ENCODE measurements at regions not wholly inside any gene's neighbourhood (a gene's known extent, or its start where the extent isn't known, plus 50 kb on each side); places are given as distances from the start of the nearest gene placed in this dataset.

- Histone ChIP-seq H4K20me1 (ENCODE audit: insufficient read depth, low read length) (no peaks in the 10 kb centered on the region), H3K9me3 (ENCODE audit: low read depth, low read length) (no peaks in the 10 kb centered on the region), H2AFZ (ENCODE audit: low read length) (no peak overlapping the region), H3K36me3 (ENCODE audit: insufficient read depth, low read length) (no peaks in the 10 kb centered on the region), H3K27ac (ENCODE audit: low read depth, low read length) (no peak overlapping the region), H3K4me3 (ENCODE audit: insufficient read depth, low read length) (no peak overlapping the region), H3K27me3 (ENCODE audit: insufficient read depth, low read length) (no peaks in the 10 kb centered on the region), H3K79me2 (ENCODE audit: insufficient read depth, low read length) (no peaks in the 10 kb centered on the region), H3K4me2 (ENCODE audit: insufficient read depth, low read length) (no peak overlapping the region), H3K4me1 (ENCODE audit: insufficient read depth, low read length) (no peaks in the 10 kb centered on the region)
- DNase-seq (ENCODE audit: insufficient read length, low spot score, missing footprints): no peak
- TF ChIP-seq CTCF (IDR thresholded peaks at IDR 0.05; ENCODE audit: extremely low read depth, low read depth, low read length): no peak
Observed at GRCh38 chr4:162706632-162707031, 460.1 kb downstream of the NAF1 start.

- Histone ChIP-seq H3K27ac (ENCODE audit: low read depth, low read length) (no peak overlapping the region), H3K36me3 (ENCODE audit: insufficient read depth, low read length) (no peaks in the 10 kb centered on the region), H3K4me3 (ENCODE audit: insufficient read depth, low read length) (no peak overlapping the region), H3K4me2 (ENCODE audit: insufficient read depth, low read length) (no peak overlapping the region), H2AFZ (ENCODE audit: low read length) (no peak overlapping the region), H3K27me3 (ENCODE audit: insufficient read depth, low read length) (no peaks in the 10 kb centered on the region), H3K9me3 (ENCODE audit: low read depth, low read length) (no peaks in the 10 kb centered on the region), H4K20me1 (ENCODE audit: insufficient read depth, low read length) (no peaks in the 10 kb centered on the region), H3K4me1 (ENCODE audit: insufficient read depth, low read length) (no peaks in the 10 kb centered on the region), H3K79me2 (ENCODE audit: insufficient read depth, low read length) (no peaks in the 10 kb centered on the region)
- no peak for DNase-seq (ENCODE audit: insufficient read length, low spot score, missing footprints)
- no peak for TF ChIP-seq CTCF (IDR thresholded peaks at IDR 0.05; ENCODE audit: extremely low read depth, low read depth, low read length)
Observed at GRCh38 chr4:162706051-162706450, 460.6 kb downstream of the NAF1 start.

- Histone ChIP-seq H3K9me3 (ENCODE audit: low read depth, low read length) (peaks cover 2% of the 10 kb centered on the region), H3K4me3 (ENCODE audit: insufficient read depth, low read length) (no peak overlapping the region), H4K20me1 (ENCODE audit: insufficient read depth, low read length) (no peaks in the 10 kb centered on the region), H3K36me3 (ENCODE audit: insufficient read depth, low read length) (no peaks in the 10 kb centered on the region), H3K27me3 (ENCODE audit: insufficient read depth, low read length) (no peaks in the 10 kb centered on the region), H2AFZ (ENCODE audit: low read length) (no peak overlapping the region), H3K27ac (ENCODE audit: low read depth, low read length) (no peak overlapping the region), H3K4me2 (ENCODE audit: insufficient read depth, low read length) (no peak overlapping the region), H3K79me2 (ENCODE audit: insufficient read depth, low read length) (no peaks in the 10 kb centered on the region), H3K4me1 (ENCODE audit: insufficient read depth, low read length) (no peaks in the 10 kb centered on the region)
- DNase-seq (ENCODE audit: insufficient read length, low spot score, missing footprints): peak; percentile 10
- TF ChIP-seq CTCF (IDR thresholded peaks at IDR 0.05; ENCODE audit: extremely low read depth, low read depth, low read length): no peak
Observed at GRCh38 chr4:162705130-162705803, 461.4 kb downstream of the NAF1 start.

GRCh38 chr4:162700815-162701361, 465.8 kb downstream of the NAF1 start:
- Histone ChIP-seq H3K9me3 (ENCODE audit: low read depth, low read length) (peaks cover 2% of the 10 kb centered on the region), H3K4me1 (ENCODE audit: insufficient read depth, low read length) (no peaks in the 10 kb centered on the region), H3K27me3 (ENCODE audit: insufficient read depth, low read length) (no peaks in the 10 kb centered on the region), H2AFZ (ENCODE audit: low read length) (no peak overlapping the region), H3K79me2 (ENCODE audit: insufficient read depth, low read length) (no peaks in the 10 kb centered on the region), H3K4me3 (ENCODE audit: insufficient read depth, low read length) (no peak overlapping the region), H3K4me2 (ENCODE audit: insufficient read depth, low read length) (no peak overlapping the region), H3K27ac (ENCODE audit: low read depth, low read length) (no peak overlapping the region), H4K20me1 (ENCODE audit: insufficient read depth, low read length) (no peaks in the 10 kb centered on the region), H3K36me3 (ENCODE audit: insufficient read depth, low read length) (no peaks in the 10 kb centered on the region)
- no peak for DNase-seq (ENCODE audit: insufficient read length, low spot score, missing footprints)
- no peak for TF ChIP-seq CTCF (IDR thresholded peaks at IDR 0.05; ENCODE audit: extremely low read depth, low read depth, low read length)
